ENCODE measurements at regions not wholly inside any gene's neighbourhood (a gene's known extent, or its start where the extent isn't known, plus 50 kb on each side); places are given as distances from the start of the nearest gene placed in this dataset.

DNA sequence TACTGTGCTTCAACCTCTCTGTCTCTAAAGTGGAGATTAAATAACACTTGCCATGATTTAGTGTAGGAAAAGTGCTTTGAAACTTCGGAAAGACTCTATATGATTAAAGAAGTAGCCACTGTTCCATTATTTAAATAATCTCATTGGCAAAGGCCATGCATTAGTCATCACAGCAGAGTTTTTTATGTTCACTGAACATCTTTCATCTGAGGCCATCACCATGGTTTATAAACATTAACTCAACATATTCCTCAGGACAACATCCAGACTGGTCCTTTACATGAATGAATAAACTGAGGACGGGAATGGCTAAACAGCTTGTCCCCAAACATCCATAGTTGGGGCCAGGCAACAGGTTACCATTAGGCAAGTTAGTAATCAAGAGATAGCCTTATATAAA, 124.6 kb upstream of the FRMD6 start:
- no peak overlapping the region for H3K4me3 ChIP-seq
- DNase-seq (ENCODE audit: low spot score): no peak
- TF ChIP-seq, protein P1, sequence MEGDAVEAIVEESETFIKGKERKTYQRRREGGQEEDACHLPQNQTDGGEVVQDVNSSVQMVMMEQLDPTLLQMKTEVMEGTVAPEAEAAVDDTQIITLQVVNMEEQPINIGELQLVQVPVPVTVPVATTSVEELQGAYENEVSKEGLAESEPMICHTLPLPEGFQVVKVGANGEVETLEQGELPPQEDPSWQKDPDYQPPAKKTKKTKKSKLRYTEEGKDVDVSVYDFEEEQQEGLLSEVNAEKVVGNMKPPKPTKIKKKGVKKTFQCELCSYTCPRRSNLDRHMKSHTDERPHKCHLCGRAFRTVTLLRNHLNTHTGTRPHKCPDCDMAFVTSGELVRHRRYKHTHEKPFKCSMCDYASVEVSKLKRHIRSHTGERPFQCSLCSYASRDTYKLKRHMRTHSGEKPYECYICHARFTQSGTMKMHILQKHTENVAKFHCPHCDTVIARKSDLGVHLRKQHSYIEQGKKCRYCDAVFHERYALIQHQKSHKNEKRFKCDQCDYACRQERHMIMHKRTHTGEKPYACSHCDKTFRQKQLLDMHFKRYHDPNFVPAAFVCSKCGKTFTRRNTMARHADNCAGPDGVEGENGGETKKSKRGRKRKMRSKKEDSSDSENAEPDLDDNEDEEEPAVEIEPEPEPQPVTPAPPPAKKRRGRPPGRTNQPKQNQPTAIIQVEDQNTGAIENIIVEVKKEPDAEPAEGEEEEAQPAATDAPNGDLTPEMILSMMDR (IDR thresholded peaks at IDR 0.05): no peak
- no peak overlapping the region for H3K27ac ChIP-seq

DNA sequence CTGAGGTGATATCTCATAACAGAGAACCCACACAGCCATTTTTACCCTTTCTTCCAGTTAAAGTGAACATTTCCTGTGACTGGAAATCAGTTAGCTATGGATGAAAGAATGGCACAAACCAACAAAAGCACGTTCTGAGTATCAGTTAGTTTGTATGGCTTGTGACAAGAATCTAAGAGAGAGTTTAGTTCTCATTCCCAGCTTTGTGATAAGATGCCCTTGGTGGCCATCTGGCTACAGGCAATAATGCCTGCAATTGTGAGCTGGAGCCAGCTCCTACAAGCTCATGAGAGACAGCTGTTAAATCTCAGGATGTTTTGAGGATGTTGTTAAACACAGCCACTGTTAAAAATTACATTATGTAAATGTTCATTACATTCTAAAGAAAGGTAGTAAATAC, 122.0 kb upstream of the FRMD6 start:
- TF ChIP-seq, protein P1 (IDR thresholded peaks at IDR 0.05): no peak
- H3K4me3 ChIP-seq: no peak overlapping the region
- H3K27ac ChIP-seq: no peak overlapping the region
- no peak for DNase-seq (ENCODE audit: low spot score)

DNA sequence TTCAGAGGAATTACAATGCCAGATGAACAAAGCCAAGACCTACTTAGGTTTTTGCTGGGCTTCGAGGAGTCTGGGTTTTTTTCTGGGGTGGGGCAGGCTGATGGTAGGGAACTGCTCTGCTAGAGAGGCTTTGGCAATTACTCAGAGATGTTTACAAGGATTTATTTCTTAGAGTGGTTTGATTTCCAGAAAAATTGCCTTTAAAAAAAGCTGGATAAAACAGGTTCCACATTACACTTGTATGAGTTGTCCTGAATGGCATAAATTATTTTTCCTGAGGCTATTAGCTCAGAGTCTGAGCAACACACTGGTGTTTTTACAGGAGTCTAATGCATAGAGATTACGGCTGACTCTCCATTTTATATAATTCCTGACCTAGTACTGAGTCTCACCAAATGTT, 118.5 kb upstream of the FRMD6 start:
- no peak for DNase-seq (ENCODE audit: low spot score)
- no peak overlapping the region for H3K27ac ChIP-seq
- no peak overlapping the region for H3K4me3 ChIP-seq
- TF ChIP-seq, protein P1 (IDR thresholded peaks at IDR 0.05): no peak

DNA sequence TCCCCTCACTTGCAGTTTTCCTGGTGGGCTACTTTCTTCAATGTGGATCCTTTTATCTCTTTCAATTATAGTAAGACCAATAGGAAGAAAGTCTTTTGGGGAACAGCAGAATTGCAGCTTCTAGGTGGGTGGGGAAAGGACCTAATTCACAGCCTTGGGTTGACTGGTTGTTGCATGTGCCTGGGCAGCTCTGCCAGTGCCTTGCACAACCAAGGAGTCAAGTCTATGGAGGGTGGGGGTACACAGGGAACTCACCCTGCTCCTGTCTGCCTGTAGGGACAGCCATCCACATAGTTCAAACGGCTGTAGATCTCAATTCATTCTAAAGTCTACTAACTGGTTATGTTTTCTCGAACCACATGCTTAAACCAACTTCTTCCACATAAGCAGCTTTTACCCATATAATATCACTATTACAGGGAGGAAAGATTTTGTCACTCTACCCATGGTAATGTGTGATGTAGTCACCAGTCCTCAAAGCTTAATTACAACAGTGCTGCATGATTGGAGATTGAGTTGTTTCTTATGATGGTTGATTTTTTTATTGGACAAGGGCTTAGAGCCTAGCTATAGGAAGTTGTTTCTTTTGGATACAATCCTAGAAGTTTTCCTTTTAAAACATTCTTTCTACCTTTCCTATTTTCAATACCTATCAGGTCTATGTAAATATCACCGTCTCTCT, 117.7 kb upstream of the FRMD6 start:
- TF ChIP-seq, protein P1 (IDR thresholded peaks at IDR 0.05): no peak
- Histone ChIP-seq H3K4me3 (no peak overlapping the region), H3K27ac (no peak overlapping the region)
- DNase-seq (ENCODE audit: low spot score): no peak

DNA sequence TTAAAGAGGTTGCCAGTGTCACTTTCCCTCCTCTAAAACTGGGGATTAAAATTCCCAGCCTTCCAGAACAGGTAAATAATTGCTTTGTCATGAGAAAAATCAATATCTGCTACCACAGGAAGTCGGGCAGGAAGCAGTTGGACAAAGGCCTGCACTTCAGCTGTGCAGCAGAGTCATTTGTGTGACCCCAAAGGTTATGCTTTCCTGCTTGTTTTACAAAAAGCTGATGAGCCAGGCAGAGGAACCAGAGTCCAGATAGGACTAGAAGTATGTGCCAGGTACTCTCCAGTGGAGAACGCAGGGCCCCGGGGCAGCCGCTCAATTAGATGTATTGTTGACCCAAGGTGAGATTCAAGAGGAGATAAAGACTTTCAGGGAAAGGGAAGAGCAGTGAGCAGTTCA, 117.1 kb upstream of the FRMD6 start:
- no peak overlapping the region for H3K4me3 ChIP-seq
- DNase-seq (ENCODE audit: low spot score): no peak
- H3K27ac ChIP-seq: no peak overlapping the region
- TF ChIP-seq, protein P1 (IDR thresholded peaks at IDR 0.05): no peak

DNA sequence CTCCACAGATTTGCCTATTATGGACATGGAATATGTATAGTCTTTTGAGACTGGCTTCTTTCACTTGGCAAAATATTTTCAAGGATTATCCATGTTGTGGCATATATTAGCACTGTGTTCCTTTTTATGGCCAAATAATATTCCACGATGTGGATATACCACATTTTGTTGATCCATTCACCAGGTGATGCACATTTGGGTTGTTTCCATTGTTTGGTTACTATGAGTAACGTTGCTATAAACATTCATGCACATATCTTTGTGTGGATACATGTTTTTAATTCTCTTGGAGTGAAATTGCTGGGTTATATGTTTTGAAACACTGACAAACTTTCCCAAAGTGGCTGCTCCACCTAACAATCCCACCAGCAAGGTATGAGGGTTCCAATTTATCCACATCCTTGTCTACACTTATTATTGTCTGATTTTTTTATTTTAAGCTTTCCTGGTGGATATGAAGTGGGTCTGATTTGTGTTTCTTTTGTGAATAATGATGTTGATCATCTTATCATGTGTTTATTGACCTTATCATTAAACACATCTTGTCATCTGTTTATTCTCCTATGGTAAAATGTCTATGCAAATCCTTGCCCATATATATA, 116.2 kb upstream of the FRMD6 start:
- no peak overlapping the region for H3K4me3 ChIP-seq
- no peak for DNase-seq (ENCODE audit: low spot score)
- TF ChIP-seq, protein P1 (IDR thresholded peaks at IDR 0.05): no peak
- no peak overlapping the region for H3K27ac ChIP-seq

DNA sequence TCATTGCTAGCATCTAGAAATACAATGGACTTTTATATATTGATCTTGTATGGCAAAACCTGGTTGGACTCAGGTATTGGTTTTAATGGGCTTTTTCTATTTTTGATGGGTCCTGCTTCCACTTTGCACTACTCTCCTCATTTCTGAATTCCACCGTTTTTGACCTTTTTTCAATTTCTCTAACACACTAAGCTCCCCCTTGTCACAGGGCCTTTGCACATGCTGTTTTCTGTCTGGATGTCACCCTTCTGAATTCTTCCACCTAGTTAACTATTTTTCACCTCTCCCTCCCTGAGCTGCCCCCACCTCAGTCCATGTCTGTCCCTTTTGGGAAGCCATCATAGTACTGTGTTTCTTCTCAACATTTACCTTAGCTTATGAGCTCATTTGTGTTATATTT, 112.7 kb upstream of the FRMD6 start:
- Histone ChIP-seq H3K4me3 (no peak overlapping the region), H3K27ac (no peak overlapping the region)
- DNase-seq (ENCODE audit: low spot score): no peak
- TF ChIP-seq, protein P1 (IDR thresholded peaks at IDR 0.05): no peak

All from coronary artery (tissue), 2 donors.